Adrenal gland (tissue), 5 donors: ENCODE measurements at regions not wholly inside any gene's neighbourhood (a gene's known extent, or its start where the extent isn't known, plus 50 kb on each side); places are given as distances from the start of the nearest gene placed in this dataset.

Experiments used
- CTCF ChIP-seq, 6 experiments: fragments of 450-650 bp in 4 of 6; fragments of 200-600 bp in 2 of 6; sonication (generic) in 1 of 6; IDR thresholded peaks; 1 replicate in 5 of 6; 2 replicates in 1 of 6; pipeline versions ENCODE4 v1.5.1 to v1.8.0; 2016 to 2021; ENCODE audit warnings: antibody characterized with exemption in 6 of 6, mild to moderate bottlenecking in 2 of 6, moderate library complexity in 1 of 6
- POLR2A ChIP-seq, 2 donors: fragments of 450-650 bp; IDR thresholded peaks; one replicate each; pipeline ENCODE4 v1.6.1; 2017; ENCODE audit warnings: antibody characterized with exemption in 2 of 2, mild to moderate bottlenecking in 2 of 2, moderate library complexity in 1 of 2
- donor health status: DM: no; HTN: no; CAD: no.

- no peak for TF ChIP-seq CTCF (IDR thresholded peaks at IDR 0.05)
- no peak for TF ChIP-seq POLR2A (IDR thresholded peaks at IDR 0.05)
Measured at GRCh38 chr2:21306235-21306634, 182.5 kb downstream of the TDRD15 start.
